Memory B cell (primary cell): ENCODE measurements at regions not wholly inside any gene's neighbourhood (a gene's known extent, or its start where the extent isn't known, plus 50 kb on each side); places are given as distances from the start of the nearest gene placed in this dataset.

Experiments used
- ATAC-seq: fragments of 150-1000 bp; cut with Tn5 transposase; 2 replicates; pipeline ENCODE4 v1.10.0; 2021; ENCODE audit warnings: low read depth, mild to moderate bottlenecking, moderate library complexity
- DNase-seq, 2 donors: peaks; one replicate each; pipeline ENCODE4 v3.0.0; 2022; ENCODE audit warnings: low spot score in 2 of 2
- H3K27ac Mint-ChIP-seq: one replicate; pipeline ENCODE4 v1.8.0; 2022; ENCODE audit warnings: mild to moderate bottlenecking, moderate library complexity, mixed read lengths
- H3K27me3 Mint-ChIP-seq: one replicate; pipeline ENCODE4 v1.8.0; 2022; ENCODE audit warnings: mixed read lengths
- H3K36me3 Mint-ChIP-seq: one replicate; pipeline ENCODE4 v1.8.0; 2022; ENCODE audit warnings: mild to moderate bottlenecking, mixed read lengths
- H3K4me1 Mint-ChIP-seq: one replicate; pipeline ENCODE4 v1.8.0; 2022; ENCODE audit warnings: mixed read lengths
- H3K4me3 Mint-ChIP-seq: one replicate; pipeline ENCODE4 v1.8.0; 2022; ENCODE audit warnings: mild to moderate bottlenecking, moderate library complexity, mixed read lengths
- H3K9me3 Mint-ChIP-seq: one replicate; pipeline ENCODE4 v1.8.0; 2022; ENCODE audit warnings: mixed read lengths

- Mint-ChIP-seq H3K27me3 (peaks cover 3% of the 10 kb centered on the region), H3K27ac (no peak overlapping the region), H3K4me1 (no peaks in the 10 kb centered on the region), H3K9me3 (no peaks in the 10 kb centered on the region), H3K4me3 (no peak overlapping the region), H3K36me3 (no peaks in the 10 kb centered on the region)
- ATAC-seq (no peak), DNase-seq (no peak)
Observed at GRCh38 chr5:52668544-52669185, 119.1 kb upstream of the ITGA1 start.

DNA sequence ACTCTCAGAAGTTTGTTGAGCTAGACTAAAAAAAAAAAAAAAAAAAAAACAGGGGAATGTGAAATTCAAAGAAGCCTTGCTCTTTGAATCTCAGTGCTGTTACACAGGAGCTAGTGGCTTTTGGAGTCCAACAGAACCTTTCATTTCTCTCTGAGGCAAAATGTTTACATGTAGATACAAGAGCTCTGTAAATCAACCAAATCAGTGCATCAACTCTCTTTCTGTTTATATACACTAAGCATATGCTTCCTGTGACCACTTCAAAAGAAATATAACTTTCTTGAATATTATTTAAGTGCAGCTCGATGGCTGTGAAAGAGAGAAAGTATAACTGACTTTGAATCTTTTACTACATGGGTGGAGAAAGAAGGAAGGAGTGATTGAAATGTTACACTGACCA, 115.3 kb upstream of the ITGA1 start:
- H3K27ac Mint-ChIP-seq = no peak overlapping the region
- no peaks in the 10 kb centered on the region for H3K9me3 Mint-ChIP-seq
- no peak for ATAC-seq
- peaks cover 3% of the 10 kb centered on the region for H3K27me3 Mint-ChIP-seq
- no peaks in the 10 kb centered on the region for H3K4me1 Mint-ChIP-seq
- H3K36me3 Mint-ChIP-seq = no peaks in the 10 kb centered on the region
- DNase-seq = no peak
- no peak overlapping the region for H3K4me3 Mint-ChIP-seq

DNA sequence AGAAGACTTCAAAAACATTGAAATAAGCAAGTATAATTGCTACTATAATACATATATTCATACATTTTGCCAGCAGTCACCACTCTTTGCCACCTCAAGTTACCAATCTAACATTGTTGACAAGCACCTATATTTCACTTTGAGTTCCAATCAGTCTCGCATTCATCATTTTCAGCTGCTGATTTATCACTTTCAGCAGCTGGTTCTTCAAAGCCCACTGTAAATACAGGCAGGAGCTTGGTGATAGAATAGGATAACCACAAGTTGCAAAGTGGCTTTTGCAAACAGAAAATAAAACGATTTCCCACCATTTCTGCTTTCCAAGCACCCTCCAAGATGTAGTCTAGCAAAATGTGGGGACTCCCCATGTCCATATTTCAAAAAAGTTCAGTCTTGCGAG, 114.2 kb upstream of the ITGA1 start:
- no peak for DNase-seq
- ATAC-seq = no peak
- H3K36me3 Mint-ChIP-seq = no peaks in the 10 kb centered on the region
- H3K9me3 Mint-ChIP-seq = no peaks in the 10 kb centered on the region
- no peak overlapping the region for H3K27ac Mint-ChIP-seq
- no peaks in the 10 kb centered on the region for H3K4me1 Mint-ChIP-seq
- peaks cover 3% of the 10 kb centered on the region for H3K27me3 Mint-ChIP-seq
- H3K4me3 Mint-ChIP-seq = no peak overlapping the region

DNA sequence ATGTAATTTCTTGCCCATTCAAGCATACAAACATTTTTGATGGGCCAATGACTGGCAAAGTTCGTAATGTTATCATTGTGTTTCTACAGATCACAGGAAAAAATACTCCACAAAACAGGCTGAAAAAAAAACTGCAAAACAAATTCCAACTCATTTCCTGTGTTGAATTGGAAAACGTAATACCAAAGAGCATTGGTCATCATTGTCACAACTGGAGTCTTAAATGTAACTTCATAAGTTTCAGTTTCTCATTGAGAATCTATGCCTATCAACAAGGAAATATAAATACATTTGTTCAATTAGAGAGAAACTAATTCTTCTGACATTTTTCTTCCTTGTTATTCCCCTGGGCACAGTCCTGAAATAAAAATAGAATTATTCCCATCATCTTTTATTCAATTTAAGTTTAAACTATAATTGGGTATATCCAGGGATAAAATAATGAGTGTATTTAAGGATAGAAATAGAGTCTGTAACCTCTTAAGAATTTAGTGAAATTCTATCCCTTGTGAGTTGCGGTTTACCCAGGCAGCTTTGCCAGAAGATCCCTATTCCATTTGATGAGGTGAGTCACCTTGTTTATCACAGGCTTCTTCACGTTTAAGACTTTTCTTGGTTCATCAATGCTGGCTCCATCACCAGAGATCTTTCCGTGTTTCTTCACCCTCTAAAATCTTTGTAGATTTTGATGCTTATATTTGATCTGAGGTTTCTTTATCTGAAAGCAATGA, 112.7 kb upstream of the ITGA1 start:
- Mint-ChIP-seq H3K4me3 (no peak overlapping the region), H3K9me3 (no peaks in the 10 kb centered on the region), H3K4me1 (no peaks in the 10 kb centered on the region), H3K36me3 (no peaks in the 10 kb centered on the region), H3K27ac (no peak overlapping the region), H3K27me3 (peaks cover 3% of the 10 kb centered on the region)
- no peak for DNase-seq
- ATAC-seq = no peak

DNA sequence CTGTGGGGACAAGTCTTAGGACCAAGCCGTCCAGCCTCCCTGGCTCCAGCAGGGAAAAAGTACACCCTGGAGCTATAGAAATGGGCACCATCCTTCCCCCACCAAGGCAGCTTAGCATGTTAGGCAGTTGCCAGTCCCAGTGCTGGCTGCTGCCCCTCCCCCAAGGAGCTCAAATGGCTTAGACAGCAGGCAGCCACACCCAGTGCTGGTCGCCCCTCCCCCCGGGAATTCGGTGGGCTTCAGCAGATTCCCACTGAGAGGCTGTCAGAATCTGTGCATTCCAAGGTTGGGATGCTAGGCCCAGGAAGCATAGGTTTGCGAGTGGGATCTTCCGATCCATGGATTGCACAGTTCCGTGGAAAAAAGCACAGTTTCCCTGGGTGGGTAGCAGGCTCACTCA, 105.2 kb upstream of the ITGA1 start:
- H3K9me3 Mint-ChIP-seq = no peaks in the 10 kb centered on the region
- no peak for ATAC-seq

DNA sequence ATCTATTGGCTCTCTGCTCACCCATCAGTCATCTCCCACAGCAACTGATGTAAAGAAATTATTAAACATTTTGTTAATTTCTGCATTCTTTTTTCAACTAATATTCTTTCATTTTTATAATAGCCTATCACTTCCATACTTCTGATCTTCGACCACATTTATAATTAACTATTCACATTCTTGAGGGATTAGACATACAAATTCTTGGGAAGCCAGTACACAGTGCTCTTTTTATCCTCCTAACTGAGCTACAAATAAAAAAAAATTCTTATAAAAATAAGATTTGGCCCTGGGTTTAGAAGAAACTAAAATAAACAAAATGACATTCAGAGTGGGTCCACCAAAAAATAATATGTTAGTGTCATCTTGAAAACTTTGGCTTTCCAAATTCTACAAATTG, 103.7 kb upstream of the ITGA1 start:
- Mint-ChIP-seq H3K36me3 (no peaks in the 10 kb centered on the region), H3K4me1 (no peaks in the 10 kb centered on the region), H3K4me3 (no peak overlapping the region), H3K27me3 (peaks cover 7% of the 10 kb centered on the region), H3K27ac (no peak overlapping the region), H3K9me3 (no peaks in the 10 kb centered on the region)
- no peak for ATAC-seq
- no peak for DNase-seq

More for the DNA sequence above, 105.2 kb upstream of the ITGA1 start:
- H3K4me1 Mint-ChIP-seq = no peaks in the 10 kb centered on the region
- no peak for DNase-seq
- H3K36me3 Mint-ChIP-seq = no peaks in the 10 kb centered on the region
- no peak overlapping the region for H3K4me3 Mint-ChIP-seq
- H3K27ac Mint-ChIP-seq = no peak overlapping the region
- peaks cover 7% of the 10 kb centered on the region for H3K27me3 Mint-ChIP-seq

DNA sequence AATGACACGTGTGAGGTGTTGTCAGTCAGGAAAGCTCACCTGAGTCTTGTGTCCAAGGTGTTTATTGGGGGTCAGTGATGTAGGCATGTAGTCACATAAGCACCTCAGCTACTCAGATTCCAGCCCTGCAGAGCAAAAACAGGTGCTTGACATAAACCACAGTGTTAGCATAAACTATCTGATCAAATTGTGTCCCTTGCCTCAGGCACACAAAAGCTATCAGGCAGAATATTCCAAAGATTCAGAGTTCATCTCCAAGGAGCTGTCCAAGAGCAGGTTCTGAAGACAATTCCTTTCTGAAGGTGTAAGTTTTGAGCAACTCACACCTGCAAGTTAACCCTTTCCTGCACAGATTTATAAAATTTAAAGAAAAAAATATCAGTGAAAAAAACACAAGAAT, 102.2 kb upstream of the ITGA1 start:
- Mint-ChIP-seq H3K4me1 (no peaks in the 10 kb centered on the region), H3K4me3 (no peak overlapping the region), H3K9me3 (no peaks in the 10 kb centered on the region), H3K27ac (no peak overlapping the region), H3K27me3 (peaks cover 7% of the 10 kb centered on the region), H3K36me3 (no peaks in the 10 kb centered on the region)
- ATAC-seq = no peak
- no peak for DNase-seq

DNA sequence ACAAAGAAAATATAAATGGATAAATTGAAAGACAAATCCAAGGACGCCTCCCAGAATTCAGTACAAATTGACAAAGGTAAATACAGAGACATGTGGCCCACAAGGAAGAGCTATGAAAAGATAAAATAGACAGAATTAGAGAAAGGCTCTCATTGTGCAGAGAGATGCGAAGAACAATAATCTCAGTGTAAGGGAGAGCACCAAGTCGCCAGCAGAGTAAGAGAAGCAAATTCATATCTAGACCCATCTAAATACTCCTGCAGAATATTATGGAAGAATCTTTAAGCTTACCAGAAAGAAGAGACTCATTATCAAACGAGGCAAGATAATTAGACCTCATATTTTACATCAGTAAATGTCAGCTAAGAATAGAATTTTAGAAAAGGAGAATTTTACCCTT, 101.7 kb upstream of the ITGA1 start:
- DNase-seq (no peak), ATAC-seq (no peak)
- H3K27me3 Mint-ChIP-seq = peaks cover 7% of the 10 kb centered on the region
- no peaks in the 10 kb centered on the region for H3K36me3 Mint-ChIP-seq
- no peak overlapping the region for H3K4me3 Mint-ChIP-seq
- H3K9me3 Mint-ChIP-seq = no peaks in the 10 kb centered on the region
- H3K4me1 Mint-ChIP-seq = no peaks in the 10 kb centered on the region
- H3K27ac Mint-ChIP-seq = no peak overlapping the region

DNA sequence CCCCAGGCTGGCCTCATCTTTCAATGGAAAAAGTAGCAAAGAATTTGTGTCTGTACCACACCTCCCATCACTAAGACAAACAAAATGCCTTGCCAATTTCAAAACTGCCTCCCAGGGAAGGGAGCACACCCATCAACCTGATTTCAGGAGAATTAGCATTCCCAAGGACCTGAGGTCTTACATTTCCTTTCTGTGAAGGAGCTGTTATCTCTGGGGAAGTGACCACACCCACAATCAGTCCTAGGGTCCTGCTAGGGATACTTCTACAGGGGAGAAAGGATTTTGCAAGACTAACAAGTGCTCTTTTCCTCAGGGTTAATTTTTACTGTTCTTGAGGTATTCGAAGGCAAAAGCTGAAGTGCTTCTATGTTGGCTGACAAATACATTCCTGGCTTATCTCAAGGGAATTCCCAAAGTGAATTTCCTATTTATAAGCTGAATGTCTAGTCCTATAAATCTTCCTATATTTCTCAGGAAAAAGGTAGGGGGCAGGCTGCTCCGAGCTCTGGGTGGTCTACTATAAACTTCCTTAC, 97.4 kb upstream of the ITGA1 start:
- Mint-ChIP-seq H3K9me3 (no peaks in the 10 kb centered on the region), H3K36me3 (no peaks in the 10 kb centered on the region), H3K27ac (no peak overlapping the region), H3K27me3 (no peaks in the 10 kb centered on the region), H3K4me3 (no peak overlapping the region), H3K4me1 (no peaks in the 10 kb centered on the region)
- no peak for ATAC-seq
- DNase-seq = no peak

DNA sequence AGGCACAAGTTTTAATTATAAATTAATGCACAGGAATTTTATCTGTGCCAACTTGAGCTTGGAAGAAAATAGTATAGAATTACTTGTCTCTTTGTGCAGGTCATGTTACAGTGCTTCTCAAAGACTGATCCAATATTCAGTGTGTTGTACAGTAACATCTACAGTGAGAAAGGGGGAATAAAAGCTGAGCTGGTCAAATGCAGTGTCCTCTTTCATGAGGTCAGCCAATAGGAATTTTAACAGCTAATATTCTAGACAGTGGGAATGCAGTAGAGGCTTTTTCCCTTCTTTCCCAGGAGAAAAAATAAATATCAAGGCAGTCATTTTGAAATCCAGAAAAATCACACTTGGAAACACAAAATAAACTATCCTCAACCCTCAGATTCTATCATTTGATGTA, 95.7 kb upstream of the ITGA1 start:
- DNase-seq (no peak), ATAC-seq (no peak)
- H3K27ac Mint-ChIP-seq = no peak overlapping the region
- H3K4me3 Mint-ChIP-seq = no peak overlapping the region
- H3K9me3 Mint-ChIP-seq = no peaks in the 10 kb centered on the region
- H3K27me3 Mint-ChIP-seq = no peaks in the 10 kb centered on the region
- no peaks in the 10 kb centered on the region for H3K36me3 Mint-ChIP-seq
- H3K4me1 Mint-ChIP-seq = no peaks in the 10 kb centered on the region

- Mint-ChIP-seq H3K27me3 (no peaks in the 10 kb centered on the region), H3K9me3 (no peaks in the 10 kb centered on the region), H3K4me3 (no peak overlapping the region), H3K4me1 (no peaks in the 10 kb centered on the region), H3K27ac (no peak overlapping the region), H3K36me3 (no peaks in the 10 kb centered on the region)
- DNase-seq (no peak), ATAC-seq (no peak)
Observed at GRCh38 chr5:52692606-52693005, 95.1 kb upstream of the ITGA1 start.

DNA sequence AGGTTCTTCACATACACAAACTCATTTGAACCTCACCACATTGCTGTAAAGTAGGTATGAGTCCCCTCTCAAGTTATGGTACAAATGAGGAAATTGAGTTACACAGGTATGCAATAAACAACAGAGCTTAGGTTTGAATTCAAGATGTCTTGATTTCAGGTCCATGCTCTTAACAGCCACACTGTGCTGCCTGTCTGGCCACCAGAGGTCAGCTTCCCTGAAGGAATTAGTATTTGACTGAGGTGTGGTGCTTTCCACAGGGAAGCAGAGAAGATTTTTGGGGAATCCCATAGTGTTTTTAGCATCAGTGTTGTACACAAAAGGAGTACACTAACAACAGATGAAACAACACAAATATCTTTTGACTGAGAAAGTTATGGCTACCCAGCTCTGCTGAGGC, 94.4 kb upstream of the ITGA1 start:
- no peaks in the 10 kb centered on the region for H3K27me3 Mint-ChIP-seq
- H3K36me3 Mint-ChIP-seq = no peaks in the 10 kb centered on the region
- H3K27ac Mint-ChIP-seq = no peak overlapping the region
- no peaks in the 10 kb centered on the region for H3K4me1 Mint-ChIP-seq
- ATAC-seq (no peak), DNase-seq (no peak)
- H3K9me3 Mint-ChIP-seq = no peaks in the 10 kb centered on the region
- H3K4me3 Mint-ChIP-seq = no peak overlapping the region

GRCh38 chr5:52693836-52694235, 93.9 kb upstream of the ITGA1 start:
- H3K27ac Mint-ChIP-seq = no peak overlapping the region
- H3K9me3 Mint-ChIP-seq = no peaks in the 10 kb centered on the region
- no peak overlapping the region for H3K4me3 Mint-ChIP-seq
- H3K27me3 Mint-ChIP-seq = no peaks in the 10 kb centered on the region
- DNase-seq = no peak
- no peaks in the 10 kb centered on the region for H3K4me1 Mint-ChIP-seq
- no peak for ATAC-seq
- no peaks in the 10 kb centered on the region for H3K36me3 Mint-ChIP-seq

GRCh38 chr5:52694648-52695047, 93.1 kb upstream of the ITGA1 start:
- Mint-ChIP-seq H3K36me3 (no peaks in the 10 kb centered on the region), H3K4me1 (no peaks in the 10 kb centered on the region), H3K27me3 (no peaks in the 10 kb centered on the region), H3K4me3 (no peak overlapping the region), H3K9me3 (no peaks in the 10 kb centered on the region), H3K27ac (no peak overlapping the region)
- no peak for DNase-seq
- no peak for ATAC-seq

DNA sequence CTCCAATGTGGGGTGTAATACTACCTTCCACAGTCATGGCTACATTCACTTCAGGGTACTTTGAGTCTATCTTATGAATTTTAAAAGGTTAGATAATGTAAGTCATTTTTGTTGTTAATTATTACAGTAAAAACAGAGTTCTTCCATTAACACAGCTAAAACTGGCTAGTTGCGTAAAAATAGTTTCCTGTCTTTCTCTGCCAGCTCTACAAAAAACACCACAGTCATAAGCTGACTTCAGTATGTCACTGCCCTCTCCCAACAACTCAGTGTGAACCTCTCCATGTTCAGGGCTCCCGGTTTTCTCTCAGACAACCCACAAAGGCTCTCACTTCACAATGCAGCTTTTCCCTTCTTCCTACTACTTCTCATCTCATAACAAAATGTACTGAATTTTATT, 84.8 kb upstream of the ITGA1 start:
- H3K27me3 Mint-ChIP-seq = peaks cover 2% of the 10 kb centered on the region
- no peaks in the 10 kb centered on the region for H3K36me3 Mint-ChIP-seq
- H3K4me1 Mint-ChIP-seq = no peaks in the 10 kb centered on the region
- ATAC-seq (no peak), DNase-seq (no peak)
- H3K27ac Mint-ChIP-seq = no peak overlapping the region
- no peak overlapping the region for H3K4me3 Mint-ChIP-seq
- H3K9me3 Mint-ChIP-seq = no peaks in the 10 kb centered on the region
